ENCODE measurements at regions not wholly inside any gene's neighbourhood (a gene's known extent, or its start where the extent isn't known, plus 50 kb on each side); places are given as distances from the start of the nearest gene placed in this dataset.

GRCh38 chr15:92820236-92821021 lies 79.7 kb upstream of the CHD2 start:
- WGBS, 2 experiments (ENCODE audit: extremely low coverage in 1 of 2, insufficient coverage in 1 of 2, insufficient read length in 1 of 2, insufficient replicate concordance in 2 of 2, low coverage in 1 of 2, low lambda C conversion rate in 2 of 2, missing lambda C conversion rate in 1 of 2) = 12% methylated on average over 36 of the region's 36 CpGs; no CpG with 5 or more reads in 1 of the 2 experiments
- TF ChIP-seq TAF7 (optimal IDR thresholded peaks at IDR 0.05; ENCODE audit: borderline replicate concordance, low read depth, low read length) (peak; percentile 71), CREB1 (IDR thresholded peaks at IDR 0.05) (no peak; the same call in 1 of the 2 replicates), YY1 (IDR thresholded peaks at IDR 0.05; ENCODE audit: low read depth, low read length) (peak; percentile 97), EZH2 (IDR thresholded peaks at IDR 0.05; ENCODE audit: low read depth, low read length, severe bottlenecking) (no peak), JUN (IDR thresholded peaks at IDR 0.05; ENCODE audit: low read depth, low read length) (no peak), PHF8 (conservative IDR thresholded peaks at IDR 0.05; ENCODE audit: low read depth, low read length) (peak; percentile 46; the same call in 1 of the 2 replicates), SIN3A (conservative IDR thresholded peaks at IDR 0.05 in 1 of 2, IDR thresholded peaks at IDR 0.05 in 1 of 2; ENCODE audit: low read depth in 1 of 2, low read length in 2 of 2) (peak in 1 of 2 experiments; percentile 88; a peak in 2 of 4 replicates), EP300 (IDR thresholded peaks at IDR 0.05; ENCODE audit: borderline replicate concordance in 1 of 2, low read depth in 2 of 2, low read length in 2 of 2) (peak in 1 of 2 experiments; percentile 87; a peak in 2 of 3 replicates), HDAC6 (IDR thresholded peaks at IDR 0.05; ENCODE audit: low read depth, low read length) (no peak), BCL11A (IDR thresholded peaks at IDR 0.05; ENCODE audit: low read depth in 2 of 2, low read length in 2 of 2) (no peak), KDM5A (IDR thresholded peaks at IDR 0.05; ENCODE audit: low read length) (no peak)

More at GRCh38 chr15:92820236-92821021, 79.7 kb upstream of the CHD2 start:
- peak overlapping the region; percentile 57 for H3K56ac ChIP-seq (replicated peaks; ENCODE audit: insufficient read length, low read depth, low read length)
- H3K18ac ChIP-seq (ENCODE audit: extremely low read depth, low read length) = peak overlapping the region; percentile 93
- peaks cover 3% of the 10 kb centered on the region; the same call in 1 of the 2 replicates for H3K23me2 ChIP-seq (ENCODE audit: low read depth, low read length)
- H3K36me3 ChIP-seq (ENCODE audit: control insufficient read depth in 2 of 4, insufficient read depth in 4 of 4, low read length in 3 of 4) = no peaks in the 10 kb centered on the region
- no peak overlapping the region for H3K14ac ChIP-seq (ENCODE audit: insufficient read length)
- H3K27me3 ChIP-seq (replicated peaks in 1 of 4; ENCODE audit: control insufficient read depth in 3 of 4, extremely low read depth in 1 of 4, insufficient read depth in 3 of 4, low read length in 3 of 4) = peaks cover 0 to 2% (median 0%) of the 10 kb centered on the region in 4 experiments; a peak in 1 of 7 replicates
- peak overlapping the region; percentile 69 for H4K5ac ChIP-seq (ENCODE audit: insufficient read length, low read depth, low read length)
- H4K20me1 ChIP-seq (replicated peaks in 1 of 2; ENCODE audit: control insufficient read depth in 1 of 2, insufficient read depth in 2 of 2, low read length in 2 of 2) = no peaks in the 10 kb centered on the region
- CTCF ChIA-PET (ENCODE audit: partially characterized antibody) = interaction anchor here (0.6 to 1.9 kb wide), 5 partner anchors 9 to 97 kb away, joined by 3 to 5 read pairs (median 3); no protein-coding TSS in a partner anchor
- peak overlapping the region; percentile 91 for H2AFZ ChIP-seq (ENCODE audit: low read length)
- H3K4me3 ChIP-seq (ENCODE audit: extremely low read depth in 1 of 4, insufficient read depth in 2 of 4, low read depth in 3 of 4, low read length in 4 of 4) = peak overlapping the region; percentile 13 to 49 (median 34); a peak in 5 of 8 replicates
- no peak for FAIRE-seq
- peaks cover 15 to 44% (median 39%) of the 10 kb centered on the region in 4 experiments; a peak in 6 of 7 replicates for H3K4me1 ChIP-seq (replicated peaks in 1 of 4; ENCODE audit: control insufficient read depth in 3 of 4, insufficient read depth in 4 of 4, low read length in 3 of 4)
- peak overlapping the region; percentile 58 to 62 for H3K4me2 ChIP-seq (ENCODE audit: insufficient read depth in 1 of 2, low read depth in 2 of 2, low read length in 2 of 2)
- H2BK120ac ChIP-seq (replicated peaks; ENCODE audit: low read depth, low read length) = peak overlapping the region; percentile 96
- H3K9ac ChIP-seq (replicated peaks in 1 of 4; ENCODE audit: extremely low read depth in 1 of 4, low read depth in 3 of 4, low read length in 3 of 4) = peak overlapping the region; percentile 53 to 84 (median 60)
- H2BK5ac ChIP-seq (ENCODE audit: low read depth, low read length) = peak overlapping the region; percentile 94; the same call in 1 of the 2 replicates
- no peak overlapping the region for H3K23ac ChIP-seq (ENCODE audit: insufficient read length)
- H3K27ac ChIP-seq (ENCODE audit: low read depth, low read length) = peak overlapping the region; percentile 84
- H3K4ac ChIP-seq (replicated peaks; ENCODE audit: insufficient read length, low read depth, low read length) = peak overlapping the region; percentile 63
- no peak overlapping the region for H4K8ac ChIP-seq (ENCODE audit: extremely low read depth, insufficient read depth, low read length)
- POLR2A ChIA-PET (ENCODE audit: partially characterized antibody) = interaction anchor here (0.6 to 5.8 kb wide), 16 partner anchors 11 to 209 kb away, joined by 3 to 82 read pairs (median 4); partner anchors contain the start of gene CHD2
- peak; percentile 70 to 94 for DNase-seq (ENCODE audit: low read depth in 1 of 2, low spot score in 2 of 2)
- H3K9me3 ChIP-seq (ENCODE audit: insufficient read depth in 2 of 2, low read depth in 1 of 2, low read length in 1 of 2) = no peaks in the 10 kb centered on the region
- H3K79me1 ChIP-seq (ENCODE audit: low read depth, low read length) = no peaks in the 10 kb centered on the region
- peak overlapping the region; percentile 32 for H4K91ac ChIP-seq (replicated peaks; ENCODE audit: insufficient read length, low read length)
- peak overlapping the region; percentile 96; the same call in 1 of the 2 replicates for H2BK20ac ChIP-seq (ENCODE audit: low read length)
- H2BK15ac ChIP-seq (ENCODE audit: low read length) = no peak overlapping the region
- H2BK12ac ChIP-seq (ENCODE audit: low read depth, low read length) = peak overlapping the region; percentile 96; the same call in 1 of the 2 replicates
- no peak overlapping the region for H2AK5ac ChIP-seq (ENCODE audit: low read depth, low read length)
- H3K79me2 ChIP-seq (ENCODE audit: control insufficient read depth in 1 of 2, insufficient read depth in 2 of 2, low read length in 2 of 2) = no peaks in the 10 kb centered on the region
